ENCODE measurements at regions not wholly inside any gene's neighbourhood (a gene's known extent, or its start where the extent isn't known, plus 50 kb on each side); places are given as distances from the start of the nearest gene placed in this dataset.
A peak's percentile ranks its signal among the peaks of the same experiment; 100 is the strongest.

GRCh38 chr2:34025196-34025595, 426.1 kb upstream of the FAM98A start:
- no peak for DNase-seq

- DNase-seq, result peak; percentile 41
These were observed 413.7 kb upstream of the FAM98A start for GRCh38 chr2:34012715-34013302.

GRCh38 chr2:34011684-34012083, 412.6 kb upstream of the FAM98A start:
- DNase-seq, result no peak

GRCh38 chr2:34005901-34006300, 406.8 kb upstream of the FAM98A start:
- DNase-seq, result no peak

- DNase-seq, result no peak
These were observed 405.8 kb upstream of the FAM98A start for GRCh38 chr2:34004936-34005335.

- no peak for DNase-seq
These were observed 404.7 kb upstream of the FAM98A start for GRCh38 chr2:34003795-34004194.

GRCh38 chr2:34001557-34001956, 402.5 kb upstream of the FAM98A start:
- DNase-seq, result no peak

GRCh38 chr2:33984131-33984530, 385.0 kb upstream of the FAM98A start:
- DNase-seq, result no peak

- DNase-seq, result no peak
These were observed 379.4 kb upstream of the FAM98A start for GRCh38 chr2:33978471-33978870.

- DNase-seq, result no peak
These were observed 376.4 kb upstream of the FAM98A start for GRCh38 chr2:33975498-33975897.

- DNase-seq, result no peak
These were observed 368.0 kb upstream of the FAM98A start for GRCh38 chr2:33967103-33967502.

- DNase-seq, result no peak
These were observed 359.5 kb upstream of the FAM98A start for GRCh38 chr2:33958591-33958990.

- DNase-seq, result no peak
These were observed 350.3 kb upstream of the FAM98A start for GRCh38 chr2:33949371-33949770.

GRCh38 chr2:33946193-33946592, 347.1 kb upstream of the FAM98A start:
- no peak for DNase-seq

GRCh38 chr2:33933203-33933602, 334.1 kb upstream of the FAM98A start:
- DNase-seq, result no peak

GRCh38 chr2:33931164-33931563, 332.1 kb upstream of the FAM98A start:
- no peak for DNase-seq

GRCh38 chr2:33929467-33929866, 330.4 kb upstream of the FAM98A start:
- DNase-seq, result no peak

- DNase-seq, result no peak
These were observed 328.7 kb upstream of the FAM98A start for GRCh38 chr2:33927756-33928155.

GRCh38 chr2:33925311-33925710, 326.2 kb upstream of the FAM98A start:
- no peak for DNase-seq

- DNase-seq, result no peak
These were observed 325.6 kb upstream of the FAM98A start for GRCh38 chr2:33924586-33925169.

GRCh38 chr2:33917252-33917651, 318.2 kb upstream of the FAM98A start:
- no peak for DNase-seq

- DNase-seq, result no peak
These were observed 314.0 kb upstream of the FAM98A start for GRCh38 chr2:33913071-33913616.

GRCh38 chr2:33911327-33911726, 312.2 kb upstream of the FAM98A start:
- DNase-seq, result no peak

- DNase-seq, result no peak
These were observed 311.0 kb upstream of the FAM98A start for GRCh38 chr2:33909945-33910695.
